Liver (tissue), 7 donors: ENCODE measurements at regions not wholly inside any gene's neighbourhood (a gene's known extent, or its start where the extent isn't known, plus 50 kb on each side); places are given as distances from the start of the nearest gene placed in this dataset.

Experiments
- DNase-seq: peaks from one replicate; pipeline ENCODE4 v3.0.0-alpha.2; 2017; ENCODE audit warnings: low spot score
- H3K27ac ChIP-seq, 2 donors: one replicate each; pipeline ENCODE4 v1.7.0; 2013; ENCODE audit warnings: inconsistent platforms in 2 of 2, low read length in 2 of 2, control low read depth in 1 of 2, low read depth in 1 of 2, mild to moderate bottlenecking in 1 of 2
- H3K27me3 ChIP-seq, 4 donors: one replicate each; pipeline versions ENCODE4 v1.6.1 to v1.7.0; 2013; ENCODE audit warnings: low read length in 3 of 4, inconsistent platforms in 1 of 4, mild to moderate bottlenecking in 1 of 4, moderate library complexity in 1 of 4; ENCODE audit not compliant: control insufficient read depth in 4 of 4, insufficient read depth in 4 of 4
- H3K36me3 ChIP-seq, 4 donors: one replicate each; pipeline versions ENCODE4 v1.6.1 to v1.7.0; 2013; ENCODE audit warnings: low read length in 3 of 4, mild to moderate bottlenecking in 3 of 4, low read depth in 1 of 4, moderate library complexity in 1 of 4; ENCODE audit not compliant: control insufficient read depth in 4 of 4, insufficient read depth in 3 of 4
- H3K4me1 ChIP-seq, 4 donors: one replicate each; pipeline versions ENCODE4 v1.6.1 to v1.7.0; 2013; ENCODE audit warnings: low read length in 3 of 4, mild to moderate bottlenecking in 3 of 4, moderate library complexity in 1 of 4; ENCODE audit not compliant: control insufficient read depth in 4 of 4, insufficient read depth in 4 of 4
- H3K4me3 ChIP-seq, 3 donors: one replicate each; pipeline versions ENCODE4 v1.6.1 to v1.7.0; 2013; ENCODE audit warnings: low read length in 3 of 3, control low read depth in 1 of 3, low read depth in 1 of 3, mild to moderate bottlenecking in 1 of 3
- H3K9ac ChIP-seq, 2 donors: one replicate each; pipeline ENCODE4 v1.7.0; 2013; ENCODE audit warnings: low read length in 2 of 2, mild to moderate bottlenecking in 2 of 2, moderate library complexity in 2 of 2, control low read depth in 1 of 2, low read depth in 1 of 2
- H3K9me3 ChIP-seq, 4 donors: one replicate each; pipeline versions ENCODE4 v1.6.1 to v1.7.0; 2013; ENCODE audit warnings: low read length in 3 of 4; ENCODE audit not compliant: control insufficient read depth in 4 of 4
- EGR1 ChIP-seq, 2 donors: IDR thresholded peaks; 2 replicates each; pipeline ENCODE4 v1.6.1; 2016 to 2018; ENCODE audit warnings: antibody characterized with exemption in 2 of 2, low read depth in 2 of 2
- FOXA1 ChIP-seq: IDR thresholded peaks from 2 replicates; pipeline ENCODE4 v1.6.1; 2016; ENCODE audit warnings: antibody characterized with exemption
- FOXA2 ChIP-seq: IDR thresholded peaks from 2 replicates; pipeline ENCODE4 v1.6.1; 2016; ENCODE audit warnings: antibody characterized with exemption
- GABPA ChIP-seq, 2 donors: IDR thresholded peaks in 1 of 2; conservative IDR thresholded peaks in 1 of 2; 2 replicates each; pipeline ENCODE4 v1.6.1; 2016; ENCODE audit warnings: antibody characterized with exemption in 2 of 2, mild to moderate bottlenecking in 1 of 2, moderate library complexity in 1 of 2
- HNF4A ChIP-seq, 2 donors: conservative IDR thresholded peaks; 2 replicates each; pipeline ENCODE4 v1.6.1; 2016; ENCODE audit warnings: antibody characterized with exemption in 2 of 2, mild to moderate bottlenecking in 2 of 2
- HNF4G ChIP-seq: IDR thresholded peaks from 2 replicates; pipeline ENCODE4 v1.6.1; 2016; ENCODE audit warnings: antibody characterized with exemption
- JUND ChIP-seq, 2 donors: IDR thresholded peaks; 2 replicates each; pipeline ENCODE4 v1.6.1; 2016; ENCODE audit warnings: antibody characterized with exemption in 2 of 2
- RXRA ChIP-seq, 2 donors: IDR thresholded peaks; 2 replicates each; pipeline ENCODE4 v1.6.1; 2017 to 2018; ENCODE audit warnings: antibody characterized with exemption in 2 of 2, mild to moderate bottlenecking in 1 of 2
- SP1 ChIP-seq: IDR thresholded peaks from 2 replicates; pipeline ENCODE4 v1.6.1; 2018; ENCODE audit warnings: antibody characterized with exemption, mild to moderate bottlenecking
- TAF1 ChIP-seq: conservative IDR thresholded peaks from 2 replicates; pipeline ENCODE4 v1.6.1; 2016; ENCODE audit warnings: antibody characterized with exemption, mild to moderate bottlenecking
- YY1 ChIP-seq: IDR thresholded peaks from 2 replicates; pipeline ENCODE4 v1.6.1; 2016; ENCODE audit warnings: antibody characterized with exemption, mild to moderate bottlenecking
- WGBS: extraction: QIAGEN DNeasy Blood & Tissue Kit; methylation state at CpG from one replicate; pipeline ENCODE4 v1.1.7; 2013; 5-methylcytosine and 5-hydroxymethylcytosine counted together
- TF ChIP-seq, protein P1 (sequence below): IDR thresholded peaks from 2 replicates; pipeline ENCODE4 v1.6.1; 2016; ENCODE audit warnings: antibody characterized with exemption
- TF ChIP-seq, protein P2 (sequence below): IDR thresholded peaks from 2 replicates; pipeline ENCODE4 v1.6.1; 2016; ENCODE audit warnings: antibody characterized with exemption
- donor health status: healthy.
- donor health status: healthy.
- donor health status: healthy.
- donor health status: healthy.

GRCh38 chr6:2504495-2505064 is 246.1 kb downstream of the MYLK4 start:
- WGBS = 67% methylated on average over 1 of the region's 1 CpG
- peaks cover 0 to 8% (median 2%) of the 10 kb centered on the region in 4 donors for H3K4me1 ChIP-seq
- H3K9me3 ChIP-seq = no peaks in the 10 kb centered on the region
- TF ChIP-seq HNF4A (conservative IDR thresholded peaks at IDR 0.05) (no peak), GABPA (IDR thresholded peaks at IDR 0.05 in 1 of 2, conservative IDR thresholded peaks at IDR 0.05 in 1 of 2) (no peak)
- H3K36me3 ChIP-seq = no peaks in the 10 kb centered on the region
- no peak overlapping the region for H3K9ac ChIP-seq
- no peak for DNase-seq
- no peak overlapping the region for H3K4me3 ChIP-seq
- H3K27me3 ChIP-seq = peaks cover 0 to 7% (median 0%) of the 10 kb centered on the region in 4 donors
- H3K27ac ChIP-seq = no peak overlapping the region

- TF ChIP-seq JUND (IDR thresholded peaks at IDR 0.05) (no peak), FOXA2 (no peak), HNF4G (no peak), EGR1 (IDR thresholded peaks at IDR 0.05; ENCODE audit: low read depth in 2 of 2) (no peak)
- TF ChIP-seq, protein P1, sequence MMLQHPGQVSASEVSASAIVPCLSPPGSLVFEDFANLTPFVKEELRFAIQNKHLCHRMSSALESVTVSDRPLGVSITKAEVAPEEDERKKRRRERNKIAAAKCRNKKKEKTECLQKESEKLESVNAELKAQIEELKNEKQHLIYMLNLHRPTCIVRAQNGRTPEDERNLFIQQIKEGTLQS = no peak
- peaks cover 0 to 7% (median 0%) of the 10 kb centered on the region in 4 donors for H3K27me3 ChIP-seq
- 68% methylated on average over 5 of the region's 5 CpGs for WGBS
Measured at GRCh38 chr6:2503816-2504494, 246.8 kb downstream of the MYLK4 start.

DNA sequence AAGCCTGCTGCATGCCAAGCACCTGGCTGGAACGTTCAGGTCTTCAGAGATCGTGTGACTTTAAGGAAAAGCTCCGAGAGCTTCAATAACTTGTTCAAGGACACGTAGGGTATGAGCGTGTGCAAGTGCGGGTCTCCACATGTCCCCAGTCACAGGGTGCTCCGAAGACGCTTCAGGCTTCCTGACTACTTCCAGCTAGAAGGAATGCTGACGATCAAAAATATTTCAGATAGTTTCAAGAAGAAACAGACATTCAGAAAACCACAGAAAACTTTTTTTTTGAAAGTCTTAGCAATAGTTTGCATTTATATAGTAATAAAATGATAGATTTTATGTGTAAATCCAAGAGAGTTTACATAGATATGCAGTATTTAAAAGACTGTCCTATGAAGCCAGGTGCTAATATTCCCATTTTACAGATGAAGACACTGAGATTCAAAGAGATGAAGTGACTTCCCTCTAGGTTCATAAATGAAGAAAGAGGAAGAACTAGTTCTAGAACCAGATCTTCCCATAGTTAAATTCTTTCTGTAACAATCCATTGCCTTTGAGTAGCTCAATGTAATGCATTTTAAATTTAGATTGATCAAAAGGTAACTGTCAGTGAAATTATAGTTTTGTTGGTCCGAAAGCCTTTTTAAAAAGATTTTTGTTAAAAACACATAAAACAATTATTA is 247.6 kb downstream of the MYLK4 start:
- no peak overlapping the region for H3K4me3 ChIP-seq
- WGBS = 77% methylated on average over 10 of the region's 10 CpGs
- DNase-seq = no peak
- H3K4me1 ChIP-seq = peaks cover 0 to 8% (median 2%) of the 10 kb centered on the region in 4 donors
- H3K36me3 ChIP-seq = no peaks in the 10 kb centered on the region
- H3K27ac ChIP-seq = no peak overlapping the region
- no peak overlapping the region for H3K9ac ChIP-seq
- no peaks in the 10 kb centered on the region for H3K9me3 ChIP-seq
- peaks cover 0 to 7% (median 0%) of the 10 kb centered on the region in 4 donors for H3K27me3 ChIP-seq
- no peak for TF ChIP-seq SP1
- no peak for TF ChIP-seq YY1
- no peak for TF ChIP-seq FOXA1
- TF ChIP-seq, protein P2, sequence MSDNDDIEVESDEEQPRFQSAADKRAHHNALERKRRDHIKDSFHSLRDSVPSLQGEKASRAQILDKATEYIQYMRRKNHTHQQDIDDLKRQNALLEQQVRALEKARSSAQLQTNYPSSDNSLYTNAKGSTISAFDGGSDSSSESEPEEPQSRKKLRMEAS = no peak
- no peak for TF ChIP-seq TAF1
- no peak for TF ChIP-seq RXRA (IDR thresholded peaks at IDR 0.05)
- TF ChIP-seq EGR1 (IDR thresholded peaks at IDR 0.05; ENCODE audit: low read depth in 2 of 2) = no peak

More at GRCh38 chr6:2503816-2504494, 246.8 kb downstream of the MYLK4 start:
- Histone ChIP-seq H3K9ac (no peak overlapping the region), H3K4me3 (no peak overlapping the region), H3K27ac (no peak overlapping the region), H3K9me3 (no peaks in the 10 kb centered on the region), H3K36me3 (no peaks in the 10 kb centered on the region), H3K4me1 (peaks cover 0 to 8% (median 2%) of the 10 kb centered on the region in 4 donors)
- DNase-seq = no peak
